Body of pancreas (tissue), 4 donors: ENCODE measurements at regions not wholly inside any gene's neighbourhood (a gene's known extent, or its start where the extent isn't known, plus 50 kb on each side); places are given as distances from the start of the nearest gene placed in this dataset.

Source experiments
- ATAC-seq: fragments of 150-250 bp; one replicate; pipeline ENCODE4 v1.9.1; 2016
- DNase-seq, 4 donors: peaks; one replicate each; pipeline ENCODE4 v3.0.0-alpha.2; 2019
- H3K27ac ChIP-seq, 4 donors: fragments of 200-600 bp; sonication (generic); 1 replicate in 3 of 4; 2 replicates in 1 of 4; pipeline versions ENCODE4 v1.5.1 to v1.6.1; 2016 to 2019; ENCODE audit warnings: mild to moderate bottlenecking in 1 of 4, mixed read lengths in 1 of 4, moderate library complexity in 1 of 4
- H3K27me3 ChIP-seq, 2 donors: fragments of 200-600 bp; sonication (generic); one replicate each; pipeline ENCODE4 v1.6.0; 2016; ENCODE audit warnings: mild to moderate bottlenecking in 1 of 2
- H3K36me3 ChIP-seq, 2 donors: fragments of 200-600 bp; sonication (generic); replicated peaks in 1 of 2; 2 replicates each; pipeline ENCODE4 v1.5.1; 2016; ENCODE audit warnings: low read depth in 2 of 2; ENCODE audit not compliant: insufficient read depth in 1 of 2
- H3K4me1 ChIP-seq: fragments of 200-600 bp; sonication (generic); one replicate; pipeline ENCODE4 v1.6.0; 2016
- H3K4me3 ChIP-seq, 2 donors: fragments of 200-600 bp; sonication (generic); 1 replicate in 1 of 2; 2 replicates in 1 of 2; pipeline ENCODE4 v1.5.1; 2016 to 2019
- H3K9me3 ChIP-seq, 3 donors: fragments of 200-600 bp; sonication (generic); 1 replicate in 2 of 3; 2 replicates in 1 of 3; pipeline ENCODE4 v1.5.1; 2016
- CTCF ChIP-seq, 7 experiments: fragments of 450-650 bp in 4 of 7; fragments of 200-600 bp in 3 of 7; sonication (generic) in 3 of 7; IDR thresholded peaks; one replicate each; pipeline ENCODE4 v1.5.1; 2016 to 2019; ENCODE audit warnings: antibody characterized with exemption in 7 of 7
- POLR2A ChIP-seq, 3 donors: fragments of 450-650 bp; IDR thresholded peaks; one replicate each; pipeline ENCODE4 v1.6.1; 2016; ENCODE audit warnings: antibody characterized with exemption in 3 of 3, mild to moderate bottlenecking in 2 of 3
- WGBS, 2 donors: methylation state at CpG; one replicate each; pipeline ENCODE4 v1.1.5; 2017; 5-methylcytosine and 5-hydroxymethylcytosine counted together
- intact Hi-C: fragments of 100-400 bp; cut with DNase I; formaldehyde crosslinking; loops from one replicate; pipeline ENCODE4 v1.15.1; 2023

DNA sequence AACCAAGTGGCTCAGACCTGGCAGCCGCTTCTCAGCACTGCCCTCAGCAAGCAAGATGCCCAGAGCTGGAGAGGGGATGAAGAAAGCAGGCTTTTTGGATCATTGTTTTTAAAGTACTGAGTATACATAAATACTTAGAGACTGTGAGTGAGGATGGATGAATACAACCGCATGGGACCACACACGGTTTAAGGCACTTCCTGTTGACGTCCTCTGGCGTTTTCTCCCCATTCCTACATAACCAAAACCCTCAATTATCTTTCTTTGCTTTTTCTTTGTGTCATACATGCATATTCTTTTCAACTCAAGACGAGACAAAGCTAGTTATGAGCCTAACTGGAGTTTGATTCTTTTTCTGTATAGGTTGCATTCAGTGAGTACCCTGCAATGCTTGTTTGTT, 198.4 kb downstream of the GALR1 start:
- intact Hi-C loops: no loop called here
- no peaks in the 10 kb centered on the region for H3K9me3 ChIP-seq
- DNase-seq (no peak), ATAC-seq (no peak)
- H3K27ac ChIP-seq: no peak overlapping the region
- no peak overlapping the region for H3K4me3 ChIP-seq
- H3K36me3 ChIP-seq: no peaks in the 10 kb centered on the region
- TF ChIP-seq POLR2A (IDR thresholded peaks at IDR 0.05): no peak
- H3K4me1 ChIP-seq: no peaks in the 10 kb centered on the region
- no peaks in the 10 kb centered on the region for H3K27me3 ChIP-seq
- WGBS, 2 donors: 57 to 69% methylated on average over 6 of the region's 6 CpGs

- Histone ChIP-seq H3K4me1 (no peaks in the 10 kb centered on the region), H3K4me3 (no peak overlapping the region), H3K27ac (no peak overlapping the region), H3K36me3 (no peaks in the 10 kb centered on the region), H3K9me3 (no peaks in the 10 kb centered on the region), H3K27me3 (no peaks in the 10 kb centered on the region)
- DNase-seq: no peak
- 86 to 94% methylated on average over 2 of the region's 2 CpGs for WGBS, 2 donors
- intact Hi-C loops: no loop called here
- ATAC-seq: no peak
- no peak for TF ChIP-seq POLR2A (IDR thresholded peaks at IDR 0.05)
- TF ChIP-seq CTCF (IDR thresholded peaks at IDR 0.05): no peak
Observed at GRCh38 chr18:77455004-77455403, 205.4 kb downstream of the GALR1 start.

GRCh38 chr18:77457681-77458080, 208.0 kb downstream of the GALR1 start:
- no peak for DNase-seq

DNA sequence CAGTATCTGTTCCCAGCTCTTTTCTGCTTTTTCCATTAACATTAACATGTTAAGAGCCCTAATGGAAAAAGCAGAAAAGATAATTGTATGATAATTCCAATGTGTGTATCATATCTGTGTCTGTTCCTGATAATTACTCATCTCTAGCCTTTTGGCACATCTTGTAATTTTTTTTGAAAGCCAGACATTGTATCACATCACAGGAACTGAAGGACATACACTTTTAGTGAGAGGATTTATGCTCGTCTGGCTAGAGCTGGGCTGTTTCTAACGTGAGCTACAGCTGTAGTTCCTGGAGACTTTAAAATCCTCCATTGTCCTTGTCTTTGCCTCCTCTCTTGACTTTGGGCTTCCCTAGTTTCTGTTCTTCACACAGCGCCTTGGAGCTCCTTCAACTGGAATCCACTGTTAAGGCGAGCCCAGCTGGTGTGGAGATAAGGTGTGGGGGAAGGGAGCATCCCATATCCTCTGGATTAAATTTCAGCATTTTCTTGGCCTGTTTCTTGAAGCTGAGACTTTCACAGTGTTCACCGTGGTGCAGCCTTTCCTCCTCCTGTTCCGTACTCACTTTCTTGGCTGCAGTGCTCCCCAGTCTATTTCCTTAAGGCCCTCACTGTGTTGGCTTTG, 211.5 kb downstream of the GALR1 start:
- H3K9me3 ChIP-seq: no peaks in the 10 kb centered on the region
- H3K27me3 ChIP-seq: no peaks in the 10 kb centered on the region
- no peak overlapping the region for H3K4me3 ChIP-seq
- H3K36me3 ChIP-seq: no peaks in the 10 kb centered on the region
- no peak for ATAC-seq
- no peak for TF ChIP-seq POLR2A (IDR thresholded peaks at IDR 0.05)
- TF ChIP-seq CTCF (IDR thresholded peaks at IDR 0.05): no peak
- 63 to 73% methylated on average over 6 of the region's 6 CpGs for WGBS, 2 donors
- DNase-seq: no peak
- intact Hi-C loops: no loop called here
- no peaks in the 10 kb centered on the region for H3K4me1 ChIP-seq
- H3K27ac ChIP-seq: no peak overlapping the region

More at GRCh38 chr18:77457681-77458080, 208.0 kb downstream of the GALR1 start:
- no peaks in the 10 kb centered on the region for H3K9me3 ChIP-seq
- H3K4me3 ChIP-seq: no peak overlapping the region
- ATAC-seq: no peak
- H3K27me3 ChIP-seq: no peaks in the 10 kb centered on the region
- no peaks in the 10 kb centered on the region for H3K4me1 ChIP-seq
- intact Hi-C loops: no loop called here
- WGBS, 2 donors: 63 to 65% methylated on average over 3 of the region's 3 CpGs
- no peak overlapping the region for H3K27ac ChIP-seq
- H3K36me3 ChIP-seq: no peaks in the 10 kb centered on the region
- TF ChIP-seq POLR2A (IDR thresholded peaks at IDR 0.05) (no peak), CTCF (IDR thresholded peaks at IDR 0.05) (no peak)

GRCh38 chr18:77464917-77465316, 215.3 kb downstream of the GALR1 start:
- H3K27ac ChIP-seq: no peak overlapping the region
- TF ChIP-seq CTCF (IDR thresholded peaks at IDR 0.05) (no peak), POLR2A (IDR thresholded peaks at IDR 0.05) (no peak)
- no peak overlapping the region for H3K4me3 ChIP-seq
- ATAC-seq: no peak
- no peaks in the 10 kb centered on the region for H3K9me3 ChIP-seq
- no peaks in the 10 kb centered on the region for H3K27me3 ChIP-seq
- DNase-seq: no peak
- intact Hi-C loops: no loop called here
- H3K4me1 ChIP-seq: no peaks in the 10 kb centered on the region
- no peaks in the 10 kb centered on the region for H3K36me3 ChIP-seq
- WGBS, 2 donors: 51 to 54% methylated on average over 3 of the region's 3 CpGs
